Hematopoietic multipotent progenitor cell treated with erythropoietin and hydrocortisone succinate and interleukin-3 and kit ligand, for 17 days (in vitro differentiated cells): ENCODE measurements at regions not wholly inside any gene's neighbourhood (a gene's known extent, or its start where the extent isn't known, plus 50 kb on each side); places are given as distances from the start of the nearest gene placed in this dataset.

Experiments used
- DNase-seq: peaks from one replicate; pipeline ENCODE4 v3.0.0-alpha.2; 2015; ENCODE audit warnings: low spot score

DNA sequence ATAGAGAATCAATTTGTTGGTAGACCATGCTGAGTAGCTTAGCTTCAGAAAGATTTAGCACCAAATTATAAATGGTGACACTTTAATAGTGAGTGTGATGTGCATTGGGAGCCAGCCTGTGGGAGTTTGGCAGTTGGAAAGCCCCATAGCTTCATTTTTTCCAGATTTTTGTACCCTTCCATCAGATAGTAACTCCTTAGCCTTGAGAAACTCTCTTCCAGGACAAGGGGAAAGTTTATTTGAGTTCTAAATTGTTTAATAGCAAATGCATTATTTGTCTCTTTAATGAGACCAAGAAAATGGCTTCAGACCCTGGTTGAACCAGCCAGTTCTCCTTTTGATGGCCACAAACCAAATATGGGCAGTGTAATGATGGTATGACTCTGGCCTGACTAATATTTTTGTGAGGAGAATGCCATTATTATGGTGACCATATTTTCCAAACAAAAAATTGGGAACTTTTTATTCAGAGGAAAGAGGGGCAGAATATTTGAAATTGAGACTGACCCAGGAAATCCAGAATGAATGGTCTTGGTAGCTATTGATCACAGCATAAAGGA lies 49.8 kb downstream of the PLCE1 start:
- no peak for DNase-seq

DNA sequence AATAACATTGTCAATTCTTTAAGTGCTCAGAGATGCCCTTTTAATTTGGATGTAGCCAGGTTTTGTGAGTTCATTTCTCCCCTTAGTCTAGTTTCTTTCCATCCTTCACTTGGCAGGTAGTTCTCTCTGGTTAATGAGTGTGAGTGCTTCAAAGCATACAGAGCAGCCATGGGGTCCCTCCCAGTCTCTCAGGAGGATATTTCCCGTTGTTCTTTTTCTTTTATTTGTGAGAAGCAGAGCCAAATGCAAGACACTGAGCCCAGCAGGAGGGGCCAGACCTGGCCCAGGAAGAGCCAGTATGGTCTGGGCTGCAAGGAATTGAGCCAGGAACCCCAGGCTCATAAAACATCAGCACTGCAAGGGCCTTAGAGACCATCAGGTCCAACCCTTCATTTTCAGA lies 52.4 kb downstream of the PLCE1 start:
- no peak for DNase-seq

DNA sequence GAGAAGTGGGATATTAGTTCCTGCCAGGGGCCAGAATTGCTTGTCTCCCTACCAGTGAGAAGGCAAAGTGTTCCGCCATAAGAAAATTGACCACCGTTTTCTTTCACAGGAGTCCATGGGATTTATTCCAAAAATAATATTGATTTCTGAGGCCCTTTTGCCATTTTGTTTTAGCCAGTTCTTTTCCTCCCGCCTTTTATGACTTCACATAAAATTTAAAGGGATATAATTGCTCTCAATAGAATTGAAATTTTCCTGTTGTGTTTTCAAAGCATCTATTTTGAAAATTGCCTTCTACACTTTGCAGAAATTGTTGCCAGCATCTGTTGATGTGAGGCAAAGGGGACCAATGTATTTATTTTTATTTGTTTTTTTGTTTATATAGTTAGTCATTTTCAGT lies 53.6 kb downstream of the PLCE1 start:
- DNase-seq, result no peak

DNA sequence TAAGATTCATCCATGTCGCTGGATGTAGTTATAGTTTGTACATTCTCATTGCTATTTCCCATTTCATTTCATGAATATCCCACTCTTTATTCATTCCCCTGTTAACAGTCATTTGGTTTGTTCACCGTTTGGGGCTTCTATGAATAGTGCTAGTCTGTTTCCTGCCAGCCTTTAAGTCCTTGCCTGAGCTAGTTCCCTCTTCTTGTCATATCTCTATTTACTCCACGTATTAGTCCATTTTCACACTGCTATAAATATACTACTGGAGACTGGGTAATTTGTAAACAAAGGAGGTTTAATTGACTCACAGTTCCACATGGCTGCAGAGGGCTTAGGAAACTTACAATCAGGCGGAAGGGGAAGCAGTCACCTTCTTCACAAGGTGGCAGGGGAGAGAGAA lies 56.2 kb downstream of the PLCE1 start:
- no peak for DNase-seq

DNA sequence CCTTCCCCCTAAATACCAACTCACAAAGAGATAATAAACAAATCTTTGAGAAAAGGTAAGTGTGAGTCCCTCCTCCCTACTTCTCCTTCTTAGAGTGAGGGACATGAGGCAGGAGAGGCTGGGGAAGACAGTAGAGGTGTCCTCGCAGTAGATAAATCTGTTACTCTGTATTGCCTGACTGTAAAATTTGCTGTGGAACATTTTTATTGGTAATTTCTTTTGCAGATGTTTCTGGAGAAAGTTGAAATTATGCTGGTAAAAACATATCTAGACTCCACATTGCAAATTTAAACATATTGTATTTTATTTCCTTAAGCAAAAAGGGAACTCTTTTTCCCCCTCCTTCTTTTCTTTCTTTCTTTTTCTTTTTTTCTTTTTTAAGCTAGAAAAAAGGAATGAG lies 58.5 kb downstream of the PLCE1 start:
- DNase-seq, result no peak

DNA sequence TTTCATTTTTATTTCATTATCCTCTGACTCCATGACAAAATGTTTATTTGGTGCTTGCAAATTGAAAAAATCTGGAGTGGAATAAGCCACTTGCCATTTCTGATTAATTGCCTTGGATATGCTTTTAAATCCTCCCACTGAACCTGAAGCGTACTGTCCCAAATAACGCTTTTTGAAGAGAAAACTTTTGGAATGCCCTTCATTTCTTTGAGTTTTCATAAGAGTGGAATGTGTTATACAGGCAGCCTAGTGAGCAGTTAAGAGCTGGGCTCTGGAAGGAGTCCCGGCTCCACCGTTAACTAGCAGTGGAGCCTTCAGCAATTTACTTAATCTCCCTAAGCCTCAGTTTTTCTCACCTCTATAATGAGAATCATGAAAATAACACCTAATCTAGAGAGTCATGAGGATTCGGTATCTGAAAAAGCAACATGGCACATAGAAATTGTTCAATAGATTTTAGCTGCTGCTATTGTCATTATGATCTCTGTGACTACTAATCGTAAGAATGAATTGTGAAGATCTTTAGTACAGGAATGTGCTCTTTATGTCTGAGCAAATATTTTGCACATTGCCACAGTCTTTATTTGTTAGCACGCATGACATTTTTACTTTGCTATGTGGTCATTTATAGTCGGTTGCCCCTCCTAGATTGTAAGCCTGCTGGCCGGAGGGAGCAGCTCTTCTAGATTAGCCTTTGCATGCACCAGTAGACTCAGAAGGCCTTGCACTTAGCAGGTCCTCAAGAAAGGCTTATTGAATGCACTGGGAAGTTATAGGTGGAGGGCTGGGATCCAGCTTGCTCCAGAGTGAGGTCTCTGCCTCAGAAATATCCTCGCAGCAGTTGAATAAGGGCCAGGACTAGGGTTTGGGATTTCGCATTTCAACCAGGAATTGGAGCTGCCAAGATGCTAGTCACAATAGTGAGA lies 59.4 kb downstream of the PLCE1 start:
- DNase-seq, result no peak

DNA sequence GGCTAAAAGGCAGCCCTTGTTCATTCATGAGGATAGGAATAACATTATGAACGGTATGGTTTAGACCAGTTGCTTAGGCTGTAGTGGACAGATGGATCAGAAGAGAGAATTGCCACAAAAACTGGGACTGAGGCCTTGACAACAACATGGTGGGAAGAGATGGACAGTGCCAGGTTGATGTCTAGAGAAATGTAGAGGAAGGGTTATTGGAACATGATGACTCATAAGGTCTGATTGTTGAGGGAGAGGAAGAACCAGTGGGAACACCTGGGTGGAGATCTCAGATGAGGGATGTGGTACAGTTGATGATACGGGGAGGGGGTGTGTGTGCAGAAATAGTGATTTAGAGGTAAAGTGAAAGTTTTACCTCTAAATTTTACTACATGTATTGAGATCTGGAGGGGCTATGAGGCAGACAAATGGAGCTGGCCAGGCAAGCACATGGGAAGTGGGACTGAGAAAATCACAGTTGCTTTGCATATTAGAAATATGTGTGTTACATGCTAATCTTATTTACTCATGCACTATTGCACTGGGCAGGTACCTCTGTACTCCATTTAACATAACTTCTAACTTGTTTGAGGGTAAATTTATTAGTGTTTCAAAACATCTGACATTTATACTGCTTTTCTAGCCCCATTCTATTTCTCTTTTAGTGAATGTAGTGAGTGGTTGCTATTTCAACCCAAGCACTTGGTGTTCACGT lies 65.6 kb downstream of the PLCE1 start:
- no peak for DNase-seq

DNA sequence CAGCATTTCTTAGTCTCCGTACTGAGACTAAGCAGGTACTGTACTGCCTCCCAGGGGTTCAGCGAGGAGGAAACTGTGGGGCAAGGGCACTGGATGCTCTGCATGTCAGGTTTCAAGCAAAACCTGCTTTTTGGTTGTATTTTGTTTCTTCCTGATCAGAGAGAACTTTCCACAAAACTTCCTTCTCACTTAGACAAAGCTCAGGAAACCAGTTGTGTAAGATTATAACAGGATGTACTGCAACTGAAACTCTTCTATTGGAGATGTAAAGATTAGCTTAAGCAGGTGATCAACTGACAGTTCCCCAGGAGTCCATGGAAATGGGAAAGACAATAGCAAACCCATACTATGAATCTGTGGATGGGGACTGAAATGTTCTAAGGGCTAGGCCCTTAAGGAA lies 67.3 kb downstream of the PLCE1 start:
- DNase-seq, result no peak

DNA sequence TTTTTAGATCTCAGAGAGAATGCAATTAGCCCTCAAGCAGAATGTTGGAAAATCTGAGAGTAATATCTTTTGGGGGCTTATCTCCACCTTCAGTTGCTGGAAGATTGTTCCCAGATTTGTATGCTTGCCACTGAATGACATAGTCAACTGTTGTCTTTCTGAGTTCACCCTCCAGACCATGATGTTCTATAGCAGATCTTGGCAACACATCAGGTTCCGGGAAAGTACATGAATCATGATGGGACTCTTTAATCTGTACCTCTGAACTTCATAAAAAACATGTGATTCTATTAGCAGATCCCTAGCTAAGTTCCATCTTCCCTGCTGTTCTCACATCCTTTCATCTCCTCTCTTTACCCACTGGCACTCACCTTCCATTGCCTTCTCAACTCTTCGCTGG lies 68.9 kb downstream of the PLCE1 start:
- no peak for DNase-seq

DNA sequence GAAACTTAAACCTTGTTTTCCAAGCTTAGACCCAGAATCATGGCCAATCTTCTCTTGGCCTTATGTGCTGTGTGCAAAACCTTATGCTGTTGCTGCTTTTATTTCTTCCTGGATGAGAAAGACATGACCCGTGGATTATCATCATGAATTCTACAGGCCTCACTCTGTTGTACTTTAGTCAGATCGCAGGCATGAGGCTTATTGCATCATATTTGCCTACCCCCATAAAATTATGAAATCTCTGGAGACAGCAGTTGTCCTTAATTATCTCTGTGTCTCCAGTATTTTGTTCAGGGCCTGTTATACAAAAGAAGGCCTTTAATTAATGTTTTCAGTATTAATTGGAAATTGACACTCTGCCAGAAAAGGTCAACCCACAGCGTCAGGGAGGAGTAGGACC lies 71.6 kb downstream of the PLCE1 start:
- no peak for DNase-seq

DNA sequence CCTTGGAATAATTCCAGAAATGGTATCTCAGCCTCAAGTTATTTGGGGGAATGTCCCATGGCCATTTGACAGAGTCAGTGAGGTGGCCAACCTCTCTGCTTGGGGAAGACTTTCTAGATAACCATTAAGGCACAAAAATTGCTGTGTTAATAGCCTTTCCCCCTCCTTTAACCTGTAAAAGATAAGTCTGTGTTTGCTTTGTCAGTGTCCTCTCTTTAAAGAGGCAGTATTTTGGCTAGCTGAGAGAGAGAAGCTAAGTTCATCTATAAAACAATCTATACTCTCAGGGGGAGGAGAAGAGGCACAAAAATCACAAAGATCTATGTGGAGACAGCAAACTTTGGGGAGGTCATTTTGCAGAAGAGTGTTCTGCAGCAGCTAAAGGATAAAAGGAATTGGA lies 72.1 kb downstream of the PLCE1 start:
- DNase-seq, result no peak

DNA sequence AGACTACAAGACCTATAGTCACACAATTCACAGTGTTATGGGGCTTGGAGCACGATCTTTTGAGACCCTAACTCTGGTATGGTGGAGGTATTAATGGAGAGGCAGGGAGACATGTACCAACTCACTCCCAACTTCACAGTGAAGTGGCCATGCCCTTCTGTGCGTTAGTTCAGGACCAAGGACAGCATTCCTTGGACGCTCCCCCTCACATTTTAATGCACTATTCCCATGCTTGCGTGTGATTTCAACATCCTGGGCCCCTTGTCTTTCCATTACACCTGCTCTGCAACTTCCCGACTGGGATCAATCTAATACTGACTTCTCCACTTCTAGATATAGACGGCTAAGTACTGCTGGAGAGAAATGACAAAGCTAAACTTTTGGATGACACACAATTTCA lies 72.7 kb downstream of the PLCE1 start:
- no peak for DNase-seq

DNA sequence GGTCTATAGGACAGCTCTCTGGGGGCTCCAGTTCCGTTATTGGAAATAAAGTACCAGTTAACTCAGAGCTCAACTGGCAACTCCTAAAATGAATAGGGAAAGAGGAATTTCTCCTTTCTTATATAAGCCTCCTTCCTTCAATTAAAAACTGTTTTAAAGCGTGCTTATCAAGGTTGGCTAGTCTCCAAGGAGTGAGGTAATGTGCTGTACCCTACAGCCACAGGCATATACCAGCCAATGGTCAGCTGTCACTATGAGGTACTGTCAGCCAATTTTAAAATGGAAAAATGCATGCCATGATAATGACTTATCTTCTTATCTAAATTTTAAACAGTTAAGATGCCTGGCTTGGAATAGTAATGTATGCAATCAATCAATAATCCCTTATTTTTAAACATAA lies 76.2 kb downstream of the PLCE1 start:
- DNase-seq, result no peak

DNA sequence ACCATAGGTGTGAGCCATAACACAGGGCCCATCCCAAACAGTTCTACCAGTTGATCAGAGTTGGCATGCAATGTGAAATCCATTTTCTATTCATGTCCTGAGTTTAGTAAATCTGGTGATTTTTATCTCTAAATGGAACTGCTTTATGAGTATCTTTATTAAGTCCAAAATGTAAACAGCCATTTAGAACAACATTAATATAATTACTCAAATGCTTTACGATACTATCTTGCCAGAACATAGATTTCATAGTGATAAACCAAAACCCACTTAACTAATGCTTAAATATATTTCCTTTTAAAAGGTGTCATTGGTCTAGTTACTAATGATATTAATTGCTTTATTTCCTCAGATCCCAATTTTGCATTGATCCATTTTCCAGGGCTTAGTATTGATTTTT lies 80.7 kb downstream of the PLCE1 start:
- DNase-seq, result no peak

DNA sequence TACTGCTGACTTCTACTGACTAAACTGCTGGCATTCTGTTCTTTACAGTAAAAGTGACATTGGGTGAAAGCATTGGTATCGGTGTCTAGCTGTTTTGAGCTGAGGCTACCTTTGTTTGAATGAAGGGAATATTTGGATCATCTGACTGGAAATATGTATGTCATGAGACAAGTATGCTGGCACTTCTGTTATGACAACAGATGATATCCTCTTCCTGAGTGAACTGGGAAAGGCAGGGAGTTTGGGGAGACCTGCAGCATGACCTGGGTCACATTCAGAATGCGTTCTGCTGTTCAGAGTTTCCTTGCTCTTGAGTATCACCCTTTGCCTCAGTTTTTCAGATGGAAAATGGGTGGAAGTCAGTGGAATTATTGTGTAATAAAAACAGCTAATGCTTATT lies 81.8 kb downstream of the PLCE1 start:
- DNase-seq, result no peak

DNA sequence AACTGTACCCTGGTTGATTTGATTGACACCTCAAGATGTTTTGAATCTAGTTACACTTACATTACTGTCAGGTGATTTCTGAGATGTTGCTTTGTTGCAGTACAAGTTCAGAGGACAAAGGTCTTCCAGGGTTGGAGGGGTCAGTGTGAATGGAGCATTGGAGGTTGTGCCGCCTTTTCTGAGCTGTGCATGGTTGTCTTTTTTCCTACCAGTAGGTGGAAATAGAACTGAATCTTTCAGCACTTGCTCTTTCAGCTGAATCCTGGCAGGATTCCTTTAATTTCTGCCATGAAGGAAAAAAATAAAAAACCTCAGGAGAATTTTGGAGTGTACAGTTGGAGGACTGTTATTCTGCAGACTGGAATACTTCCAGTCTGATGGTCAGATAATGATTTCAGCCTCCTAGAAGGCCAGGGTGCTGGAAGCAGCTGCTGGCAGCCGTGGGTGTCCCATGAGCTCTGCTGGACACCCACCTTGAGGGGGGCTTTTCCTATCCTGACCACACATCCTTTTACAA lies 82.7 kb downstream of the PLCE1 start:
- no peak for DNase-seq

DNA sequence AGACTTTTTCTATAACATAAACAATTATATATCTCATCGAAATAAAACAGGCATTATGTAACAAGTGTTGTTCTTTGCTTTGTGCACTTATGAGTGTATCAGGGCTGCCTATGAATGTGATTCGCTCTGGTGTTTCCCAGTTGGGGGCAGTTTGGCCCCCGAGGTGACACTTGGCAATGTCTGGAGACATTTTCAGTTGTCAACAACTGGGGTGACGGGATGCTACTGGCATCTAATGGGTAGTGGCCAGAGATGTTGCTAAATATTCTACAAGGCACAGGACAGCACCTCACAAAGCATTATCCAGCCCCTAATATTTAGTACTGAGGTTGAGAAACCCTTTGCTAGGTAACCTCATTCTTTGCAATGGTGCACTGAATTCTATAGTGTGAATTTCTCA lies 83.3 kb downstream of the PLCE1 start:
- DNase-seq, result no peak

DNA sequence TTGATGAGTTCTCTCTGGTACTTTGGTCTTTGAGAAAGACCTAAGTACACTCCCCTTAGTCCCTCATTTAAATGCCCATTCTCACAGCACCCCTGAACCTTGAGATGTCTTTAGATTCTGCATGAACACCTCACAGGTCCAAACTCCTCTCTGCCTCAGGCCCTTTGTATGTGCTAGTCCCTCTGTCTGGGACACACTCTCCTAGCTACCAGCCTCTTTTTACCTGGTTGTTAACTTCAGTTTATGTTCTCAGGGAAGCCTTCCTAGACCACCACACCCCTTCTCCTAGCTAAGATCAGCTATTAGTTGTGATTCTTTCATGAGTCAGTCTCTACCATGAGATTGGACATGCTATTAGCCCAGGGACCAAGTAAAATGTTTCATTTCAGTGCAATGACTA lies 86.4 kb downstream of the PLCE1 start:
- DNase-seq, result no peak

DNA sequence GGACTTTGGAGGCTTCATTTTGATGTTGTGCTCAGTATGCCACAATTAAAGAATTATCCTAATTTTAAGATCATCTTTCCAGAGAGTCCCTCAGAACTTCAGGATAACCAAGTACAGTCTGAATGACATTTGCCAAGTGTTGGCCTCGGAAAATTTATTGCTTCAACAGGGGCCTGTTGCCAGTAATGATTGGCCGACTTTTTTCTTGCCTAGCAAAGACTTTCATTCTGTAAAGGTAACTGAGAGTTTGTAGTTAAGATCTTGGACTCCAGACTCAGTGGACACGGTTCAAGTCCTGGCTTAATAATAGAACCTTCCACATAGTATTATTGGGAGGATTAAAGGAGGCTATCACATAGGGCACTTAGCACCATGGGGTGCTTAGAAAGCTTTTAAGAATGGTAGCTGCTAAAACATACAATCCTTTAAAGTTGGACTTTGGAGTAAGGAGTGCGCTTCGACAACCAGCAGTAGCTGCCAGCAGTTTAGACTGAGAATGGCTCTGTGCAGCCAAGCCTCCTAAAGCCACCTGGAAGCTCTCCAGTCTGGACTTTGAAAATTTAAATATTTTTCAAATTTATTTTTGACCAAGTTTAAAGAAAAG lies 90.0 kb downstream of the PLCE1 start:
- DNase-seq, result no peak

DNA sequence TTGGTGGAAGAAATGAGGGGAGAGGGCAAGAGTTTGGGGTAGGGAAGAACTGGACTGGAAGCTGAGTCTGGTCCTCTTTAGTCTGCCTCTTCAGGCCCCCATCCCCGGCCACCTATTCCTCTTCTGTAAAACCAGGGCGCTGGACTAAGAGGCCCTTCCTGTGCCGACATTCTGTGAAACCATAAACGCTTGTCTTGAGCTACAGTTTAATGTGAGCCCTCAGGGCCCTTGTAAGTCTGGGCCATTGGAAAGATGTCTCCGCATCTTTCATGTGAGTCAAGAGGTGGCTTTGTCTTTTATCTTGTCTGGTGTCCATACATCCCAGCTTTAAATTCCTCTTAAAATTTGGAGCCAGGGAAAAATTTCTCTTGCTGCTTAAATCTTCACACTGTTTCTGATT lies 90.6 kb downstream of the PLCE1 start:
- no peak for DNase-seq

DNA sequence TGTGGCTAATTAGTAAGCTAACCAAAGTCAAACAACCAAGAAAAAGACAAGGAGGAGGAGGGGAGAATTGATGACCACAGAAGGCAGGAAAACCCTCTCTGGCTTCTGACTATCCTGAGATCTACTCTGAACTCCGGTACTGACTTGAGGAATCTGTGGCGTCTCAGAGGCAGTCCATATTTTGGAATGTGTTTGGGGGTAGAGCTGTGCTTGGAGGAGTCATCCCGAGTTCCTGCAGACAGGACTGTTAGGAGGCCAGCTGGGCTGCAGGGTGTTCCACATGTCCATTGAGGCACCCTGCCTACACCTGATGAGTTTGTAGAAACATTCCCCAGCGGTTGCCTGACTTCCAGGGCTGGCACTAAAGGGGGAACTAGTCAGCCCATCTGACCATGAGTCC lies 91.6 kb downstream of the PLCE1 start:
- DNase-seq, result no peak

DNA sequence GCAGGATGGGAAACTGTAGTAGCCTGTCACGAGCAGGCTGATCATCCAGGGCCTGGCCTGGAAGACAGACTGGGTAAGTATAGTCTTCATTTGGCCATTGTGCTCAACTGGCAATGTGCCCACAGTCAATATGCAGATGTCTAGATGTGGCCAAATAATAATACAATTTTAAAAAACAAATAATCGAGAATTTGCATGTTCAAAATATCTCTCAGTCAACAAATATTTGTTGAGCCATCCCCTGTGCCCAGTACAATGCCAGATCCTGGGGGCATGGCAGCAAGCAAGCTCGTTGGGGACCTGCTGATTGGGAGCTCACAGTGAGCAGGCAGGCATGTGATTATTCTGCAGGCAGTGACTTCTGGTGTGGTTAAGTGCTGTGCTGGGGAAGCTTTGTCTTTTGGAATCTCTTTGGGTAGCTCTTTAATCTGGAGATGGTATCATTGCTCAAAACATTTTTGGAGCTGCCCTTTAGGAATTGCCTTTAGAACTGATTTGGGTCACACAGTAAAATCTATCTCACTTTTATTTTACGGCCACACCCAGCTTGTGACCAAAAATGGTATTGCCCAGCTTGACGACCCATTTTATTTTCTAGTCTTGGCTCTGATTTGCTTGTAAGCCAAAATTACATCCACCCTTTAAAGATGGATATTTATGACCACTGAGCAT lies 92.2 kb downstream of the PLCE1 start:
- DNase-seq, result no peak
